Esophagus (tissue), 2 donors: ENCODE measurements at regions not wholly inside any gene's neighbourhood (a gene's known extent, or its start where the extent isn't known, plus 50 kb on each side); places are given as distances from the start of the nearest gene placed in this dataset.

ENCODE experiments used
- H3K27ac ChIP-seq, 2 donors: one replicate each; pipeline ENCODE4 v1.5.1; 2013; ENCODE audit warnings: low read depth in 2 of 2, mild to moderate bottlenecking in 2 of 2, inconsistent platforms in 1 of 2, low read length in 1 of 2, moderate library complexity in 1 of 2
- H3K27me3 ChIP-seq, 2 donors: one replicate each; pipeline ENCODE4 v1.6.1; 2013; ENCODE audit warnings: low read length in 2 of 2, control low read depth in 1 of 2, mild to moderate bottlenecking in 1 of 2; ENCODE audit not compliant: insufficient read depth in 2 of 2, control insufficient read depth in 1 of 2
- H3K36me3 ChIP-seq, 2 donors: one replicate each; pipeline ENCODE4 v1.6.1; 2013; ENCODE audit warnings: low read length in 1 of 2; ENCODE audit not compliant: control insufficient read depth in 2 of 2, insufficient read depth in 2 of 2
- H3K4me1 ChIP-seq, 2 donors: one replicate each; pipeline ENCODE4 v1.6.1; 2013; ENCODE audit warnings: low read length in 1 of 2; ENCODE audit not compliant: control insufficient read depth in 2 of 2, insufficient read depth in 2 of 2
- H3K4me3 ChIP-seq, 2 donors: one replicate each; pipeline ENCODE4 v1.5.1; 2013; ENCODE audit warnings: low read length in 2 of 2, mild to moderate bottlenecking in 2 of 2, low read depth in 1 of 2, moderate library complexity in 1 of 2
- H3K9me3 ChIP-seq, 2 donors: one replicate each; pipeline ENCODE4 v1.6.1; 2013; ENCODE audit warnings: mild to moderate bottlenecking in 2 of 2, low read depth in 1 of 2, low read length in 1 of 2, moderate library complexity in 1 of 2; ENCODE audit not compliant: control insufficient read depth in 2 of 2, insufficient read depth in 1 of 2
- WGBS, 2 donors: extraction: QIAGEN DNeasy Blood & Tissue Kit; methylation state at CpG; one replicate each; pipeline ENCODE4 v1.1.7; 2013; 5-methylcytosine and 5-hydroxymethylcytosine counted together
- donor health status: healthy with polysubstance abuse.
- donor health status: Bipolar disorder and iron deficiency.

DNA sequence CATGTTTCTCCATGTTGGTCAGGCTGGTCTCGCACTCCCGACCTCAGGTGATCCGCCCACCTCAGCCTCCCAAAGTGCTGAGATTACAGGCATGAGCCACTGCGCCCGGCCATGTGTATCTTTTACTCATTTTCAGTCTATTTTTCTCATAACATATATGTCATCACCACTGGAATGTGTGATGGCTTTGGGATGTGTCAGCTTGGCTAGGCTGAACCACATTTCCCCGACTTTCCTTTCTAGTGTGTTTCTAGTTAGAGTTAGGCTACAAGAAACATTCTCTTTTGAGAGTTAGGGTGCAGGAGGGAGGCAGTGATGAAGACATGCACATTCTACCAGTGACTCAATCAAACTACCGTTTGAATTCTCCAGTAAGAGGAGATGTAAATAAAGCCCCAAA is 444.9 kb upstream of the THBS1 start:
- WGBS, 2 donors: 82 to 86% methylated on average over 7 of the region's 7 CpGs
- no peaks in the 10 kb centered on the region for H3K27me3 ChIP-seq
- no peak overlapping the region for H3K27ac ChIP-seq
- H3K9me3 ChIP-seq: peaks cover 0 to 2% of the 10 kb centered on the region in 2 donors
- peaks cover 0 to 2% of the 10 kb centered on the region in 2 donors for H3K4me1 ChIP-seq
- H3K4me3 ChIP-seq: no peak overlapping the region
- H3K36me3 ChIP-seq: no peaks in the 10 kb centered on the region

DNA sequence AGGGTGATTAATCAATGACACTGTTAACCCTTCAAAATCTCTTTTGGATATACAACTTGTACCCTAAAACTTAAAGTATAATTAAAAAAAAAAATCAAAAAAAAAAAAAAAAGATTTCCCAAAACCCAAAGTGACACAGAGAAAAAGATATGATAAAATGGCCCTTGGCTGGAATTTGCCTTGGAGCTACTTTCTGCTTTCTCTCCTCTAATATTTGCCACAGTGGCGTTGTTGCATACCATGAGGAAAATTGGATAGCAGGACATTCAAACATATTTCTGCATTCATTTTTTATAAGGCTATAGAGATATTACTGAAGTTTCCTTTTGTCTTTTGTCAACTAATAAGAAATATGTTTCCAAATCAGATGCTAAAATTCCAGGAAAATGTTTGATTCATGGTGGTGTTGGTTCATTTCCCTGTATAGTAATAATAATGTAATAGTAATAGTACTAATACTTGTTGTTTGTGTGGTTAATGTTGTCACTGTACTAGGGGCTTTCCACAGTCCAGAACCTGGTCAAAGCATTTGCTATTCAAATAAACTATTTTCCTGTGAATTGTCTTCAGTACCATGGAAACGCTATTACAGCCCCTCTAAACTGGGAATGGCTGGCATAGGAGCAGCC is 441.3 kb upstream of the THBS1 start:
- Histone ChIP-seq H3K27ac (no peak overlapping the region), H3K36me3 (no peaks in the 10 kb centered on the region), H3K9me3 (no peaks in the 10 kb centered on the region), H3K27me3 (no peaks in the 10 kb centered on the region), H3K4me3 (no peak overlapping the region), H3K4me1 (no peaks in the 10 kb centered on the region)
- 66 to 77% methylated on average over 2 of the region's 2 CpGs for WGBS, 2 donors

DNA sequence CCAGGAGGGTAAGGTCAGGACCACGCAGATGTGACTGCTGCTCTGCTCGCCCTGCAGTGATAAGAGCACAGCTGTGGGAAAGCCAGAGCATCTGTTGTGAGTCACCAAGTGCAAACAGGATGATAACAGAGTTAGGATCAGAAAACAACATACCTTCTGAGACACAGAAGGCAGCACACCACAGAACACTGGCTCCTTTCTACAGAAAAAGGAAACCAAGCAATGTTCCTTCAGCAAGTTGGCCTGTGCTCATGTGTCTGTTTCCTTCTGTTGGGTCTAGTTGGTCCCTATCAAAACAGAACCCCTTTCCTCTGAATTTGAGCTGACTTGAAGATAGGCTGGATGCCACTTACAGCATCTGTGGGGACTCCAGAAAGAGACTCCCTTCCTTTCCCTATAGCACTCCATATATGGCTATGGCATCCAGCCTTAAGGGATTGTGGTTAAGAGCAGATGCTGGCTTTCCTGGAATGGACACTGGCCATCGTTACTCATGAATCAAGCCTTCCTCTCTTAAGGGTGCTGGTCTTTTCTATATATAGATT is 440.7 kb upstream of the THBS1 start:
- Histone ChIP-seq H3K36me3 (no peaks in the 10 kb centered on the region), H3K27me3 (no peaks in the 10 kb centered on the region), H3K4me1 (no peaks in the 10 kb centered on the region), H3K27ac (no peak overlapping the region), H3K4me3 (no peak overlapping the region), H3K9me3 (no peaks in the 10 kb centered on the region)
- 48 to 51% methylated on average over 3 of the region's 3 CpGs for WGBS, 2 donors

DNA sequence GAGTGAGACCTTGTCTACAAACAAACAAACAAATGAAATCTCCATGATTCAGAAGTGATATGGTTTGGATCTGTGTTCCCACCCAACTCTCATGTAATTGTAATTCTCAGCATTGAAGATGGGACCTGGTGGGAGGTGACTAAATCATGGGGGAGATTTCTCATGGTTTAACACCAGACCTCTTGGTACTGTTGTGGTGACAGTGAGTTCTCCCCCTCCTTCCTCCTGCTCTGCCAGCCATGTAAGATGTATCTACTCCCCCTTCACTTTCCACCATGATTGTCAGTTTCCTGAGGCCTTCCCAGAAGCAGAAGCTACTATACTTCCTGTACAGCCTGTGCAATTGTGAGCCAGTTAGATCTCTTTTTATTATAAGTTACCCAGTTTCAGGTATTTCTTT is 438.4 kb upstream of the THBS1 start:
- Histone ChIP-seq H3K36me3 (no peaks in the 10 kb centered on the region), H3K27me3 (no peaks in the 10 kb centered on the region), H3K4me3 (no peak overlapping the region), H3K4me1 (no peaks in the 10 kb centered on the region), H3K9me3 (no peaks in the 10 kb centered on the region), H3K27ac (no peak overlapping the region)

DNA sequence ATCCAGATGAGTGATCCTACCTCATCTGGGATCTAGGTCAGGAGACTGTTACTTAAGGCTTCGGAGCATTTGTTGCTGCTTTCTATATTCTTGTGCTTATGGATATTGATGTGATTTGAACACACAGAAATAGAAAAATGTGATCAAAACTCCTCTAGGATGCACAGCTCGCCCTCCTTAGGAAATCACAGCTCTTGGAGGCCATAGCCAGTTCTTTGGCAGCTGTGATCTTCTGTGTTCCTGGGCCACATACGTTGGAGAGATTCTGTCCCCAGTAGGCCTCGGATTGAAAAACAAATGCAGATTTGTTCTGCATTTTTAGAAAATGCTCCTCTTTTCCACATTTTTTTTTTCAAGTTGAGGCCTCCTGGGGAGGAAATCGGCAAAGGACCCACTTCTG is 437.4 kb upstream of the THBS1 start:
- Histone ChIP-seq H3K9me3 (no peaks in the 10 kb centered on the region), H3K27me3 (no peaks in the 10 kb centered on the region), H3K4me3 (no peak overlapping the region), H3K4me1 (no peaks in the 10 kb centered on the region), H3K36me3 (no peaks in the 10 kb centered on the region), H3K27ac (no peak overlapping the region)
- WGBS, 2 donors: 91 to 94% methylated on average over 5 of the region's 5 CpGs

DNA sequence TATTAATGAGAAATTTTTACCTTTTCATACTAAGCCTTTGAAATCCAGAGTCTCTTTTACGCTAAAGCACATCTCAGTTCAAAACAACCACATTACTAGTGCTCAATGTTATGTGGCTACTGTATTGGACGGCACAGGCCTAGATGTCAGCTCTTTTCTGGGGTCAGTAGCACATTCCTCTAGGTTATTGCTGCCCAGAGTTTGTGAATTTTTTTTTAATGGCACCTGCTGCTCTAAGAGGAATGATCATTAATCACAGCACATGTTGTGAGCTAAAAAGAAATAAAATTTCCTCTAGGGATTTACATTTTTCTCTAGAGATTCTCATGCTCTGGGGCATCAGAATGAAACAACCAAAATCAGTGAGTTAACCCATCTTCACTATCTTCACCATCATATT is 436.8 kb upstream of the THBS1 start:
- no peak overlapping the region for H3K27ac ChIP-seq
- H3K36me3 ChIP-seq: no peaks in the 10 kb centered on the region
- 88 to 92% methylated on average over 2 of the region's 2 CpGs for WGBS, 2 donors
- H3K9me3 ChIP-seq: no peaks in the 10 kb centered on the region
- H3K4me3 ChIP-seq: no peak overlapping the region
- H3K4me1 ChIP-seq: no peaks in the 10 kb centered on the region
- H3K27me3 ChIP-seq: no peaks in the 10 kb centered on the region

DNA sequence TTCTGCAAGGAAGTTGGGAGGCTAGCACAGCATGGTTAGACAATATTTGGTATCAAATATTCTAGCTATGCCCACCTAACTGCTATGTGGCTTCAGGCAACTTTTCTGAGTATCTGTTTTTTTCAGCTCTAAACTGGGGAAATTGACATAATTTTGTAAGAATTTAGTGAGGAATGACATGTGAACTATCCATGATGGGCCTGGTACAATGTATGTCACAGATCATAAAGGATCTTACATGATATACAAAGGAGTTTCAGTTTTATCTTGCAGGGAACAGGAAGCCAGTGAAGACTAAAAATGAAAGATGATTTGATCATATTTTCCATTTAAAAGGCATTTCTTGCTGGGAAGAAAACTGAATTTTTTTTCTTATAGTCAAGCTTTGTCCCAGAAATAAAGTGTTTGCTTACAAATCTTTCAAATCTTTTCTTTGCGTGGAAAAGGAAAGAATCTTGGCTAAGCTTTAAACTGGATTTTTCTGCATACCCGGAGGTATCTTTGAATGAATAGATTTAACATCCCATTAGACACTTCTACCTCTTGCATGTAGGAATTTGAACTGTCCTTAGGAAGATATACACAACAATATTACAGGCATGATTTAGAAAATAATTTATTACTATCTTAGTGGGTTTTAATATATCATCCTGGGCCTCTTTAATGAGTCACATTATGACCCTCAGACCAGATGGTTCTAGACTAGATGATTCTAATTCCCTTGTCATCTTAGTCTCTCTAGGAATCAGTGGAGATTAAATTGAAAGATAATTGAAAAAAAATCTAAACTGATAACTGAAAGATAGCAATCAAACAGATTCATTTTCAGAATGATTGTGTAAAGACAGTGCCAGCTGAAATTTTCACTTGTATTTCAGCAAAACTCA is 436.0 kb upstream of the THBS1 start:
- H3K27me3 ChIP-seq: no peaks in the 10 kb centered on the region
- H3K4me3 ChIP-seq: no peak overlapping the region
- no peak overlapping the region for H3K27ac ChIP-seq
- no peaks in the 10 kb centered on the region for H3K36me3 ChIP-seq
- no peaks in the 10 kb centered on the region for H3K4me1 ChIP-seq
- WGBS, 2 donors: 62 to 68% methylated on average over 2 of the region's 2 CpGs
- H3K9me3 ChIP-seq: no peaks in the 10 kb centered on the region

DNA sequence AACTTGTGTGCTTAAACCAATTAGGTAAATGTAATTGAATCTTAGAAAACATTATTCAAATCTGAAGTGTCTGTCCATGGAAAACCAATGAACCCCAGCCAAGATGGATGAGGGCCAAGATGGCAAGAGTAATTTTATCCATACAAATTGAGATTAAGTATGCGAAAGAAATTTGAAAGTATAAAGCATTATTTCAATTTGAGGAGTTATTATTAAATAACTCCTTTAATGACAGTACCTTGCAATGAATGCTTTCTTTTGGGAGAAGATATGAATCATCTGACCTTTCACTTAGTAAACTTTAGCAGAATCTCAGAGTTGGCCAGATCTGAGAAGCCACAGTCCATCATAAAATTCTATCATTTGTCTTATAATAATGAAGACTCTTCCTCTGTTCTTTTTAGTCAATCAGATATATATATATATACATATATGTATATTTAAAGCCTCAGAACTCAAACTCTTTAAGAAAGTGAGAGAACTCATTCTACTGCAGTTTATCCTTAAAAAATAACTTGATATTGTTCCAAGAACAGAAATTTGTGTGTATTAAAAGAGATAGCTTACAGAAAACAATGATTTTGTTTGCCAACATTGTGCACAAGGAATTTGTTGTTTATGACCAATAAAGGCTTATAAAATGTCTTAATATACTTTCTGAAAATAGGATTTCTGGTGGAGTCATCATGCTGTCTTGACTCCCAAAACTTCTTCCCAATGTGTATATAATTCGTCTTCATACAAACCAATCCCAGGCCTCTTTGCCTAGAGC is 434.8 kb upstream of the THBS1 start:
- 78 to 81% methylated on average over 2 of the region's 2 CpGs for WGBS, 2 donors
- H3K9me3 ChIP-seq: no peaks in the 10 kb centered on the region
- H3K4me1 ChIP-seq: no peaks in the 10 kb centered on the region
- no peaks in the 10 kb centered on the region for H3K27me3 ChIP-seq
- H3K36me3 ChIP-seq: no peaks in the 10 kb centered on the region
- no peak overlapping the region for H3K4me3 ChIP-seq
- no peak overlapping the region for H3K27ac ChIP-seq

DNA sequence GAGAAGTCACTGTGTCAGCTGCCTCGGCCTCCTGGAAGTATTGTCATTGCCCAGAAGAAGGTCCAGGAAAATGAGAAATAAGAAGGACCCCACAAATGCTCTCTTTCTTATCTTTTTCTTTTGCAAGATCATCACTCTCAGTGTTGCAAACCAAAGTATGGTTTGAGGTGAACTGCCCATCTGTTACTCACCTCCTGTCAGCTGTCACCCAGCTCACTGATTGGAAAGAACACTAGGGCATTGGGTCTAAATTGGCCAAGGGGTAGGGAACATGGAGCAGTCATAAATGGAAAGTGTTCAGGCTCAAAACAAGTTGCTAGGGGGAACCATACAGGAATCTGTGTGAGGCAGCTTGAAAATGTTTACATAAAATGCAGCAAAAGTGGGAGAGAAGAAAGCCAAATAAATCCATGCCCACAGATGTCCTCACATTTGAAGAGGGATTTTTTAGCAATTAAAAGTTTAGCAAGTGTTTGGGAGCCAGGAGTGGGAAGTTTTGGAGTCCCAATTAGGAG is 431.2 kb upstream of the THBS1 start:
- WGBS, 2 donors: 82 to 96% methylated on average over 1 of the region's 1 CpG
- Histone ChIP-seq H3K4me3 (no peak overlapping the region), H3K36me3 (no peaks in the 10 kb centered on the region), H3K4me1 (peaks cover 2% of the 10 kb centered on the region in 2 donors), H3K9me3 (no peaks in the 10 kb centered on the region), H3K27ac (no peak overlapping the region), H3K27me3 (no peaks in the 10 kb centered on the region)
